IMR-90 (cell line): ENCODE measurements at regions not wholly inside any gene's neighbourhood (a gene's known extent, or its start where the extent isn't known, plus 50 kb on each side); places are given as distances from the start of the nearest gene placed in this dataset.
A peak's percentile ranks its signal among the peaks of the same experiment; 100 is the strongest.

Source experiments
- ATAC-seq: fragments of 200-7000 bp; cut with Tn5 transposase; 2 replicates; pipeline ENCODE4 v1.9.1; 2020; ENCODE audit warnings: low read depth, mild to moderate bottlenecking, moderate library complexity
- BruUV-seq: library from RNA; stranded (reverse); fragments of 400-500 nt; replicated peaks from 2 replicates; lab custom pipeline; 2021; lab: Mats Ljungman, UMichigan
- CTCF ChIA-PET: fragments of 300-600 bp; formaldehyde crosslinking; extraction: SDS; loops from one replicate; lab custom pipeline; 2021; ENCODE audit warnings: antibody characterized with exemption; lab: Yijun Ruan, JAX
- POLR2A ChIA-PET: fragments of 300-600 bp; sonication (Branson Sonifier 250); formaldehyde crosslinking; loops from one replicate; lab custom pipeline; 2022; ENCODE audit warnings: antibody characterized with exemption; ENCODE audit not compliant: unreplicated experiment; lab: Charles Lee
- DNase-seq: peaks from one replicate; pipeline ENCODE4 v3.0.0; 2013
- H2AFZ ChIP-seq: replicated peaks from 2 replicates; pipeline ENCODE3; 2013; ENCODE audit warnings: low read length, mild to moderate bottlenecking; ENCODE audit not compliant: poor library complexity
- H2AK5ac ChIP-seq: 2 replicates; pipeline ENCODE4 v1.6.1; 2013; ENCODE audit warnings: low read depth, low read length, inconsistent platforms
- H2AK9ac ChIP-seq: replicated peaks from 2 replicates; pipeline ENCODE3; 2013; ENCODE audit warnings: mild to moderate bottlenecking, low read depth, low read length, moderate library complexity; ENCODE audit not compliant: poor library complexity
- H2BK120ac ChIP-seq: 2 replicates; pipeline ENCODE4 v1.6.1; 2013; ENCODE audit warnings: low read depth, low read length, inconsistent platforms
- H2BK15ac ChIP-seq: 3 replicates; pipeline ENCODE4 v1.6.1; 2013; ENCODE audit warnings: low read depth, low read length, inconsistent platforms
- H2BK20ac ChIP-seq: 2 replicates; pipeline ENCODE4 v1.6.1; 2013; ENCODE audit warnings: low read depth, mild to moderate bottlenecking, inconsistent platforms, low read length, moderate library complexity
- H2BK5ac ChIP-seq: 2 replicates; pipeline ENCODE4 v1.6.1; 2013; ENCODE audit warnings: mild to moderate bottlenecking, low read depth, low read length, inconsistent platforms; ENCODE audit not compliant: poor library complexity, severe bottlenecking
- H3K14ac ChIP-seq: replicated peaks from 2 replicates; pipeline ENCODE4 v1.6.1; 2013; ENCODE audit warnings: low read depth, low read length, inconsistent platforms
- H3K18ac ChIP-seq: 2 replicates; pipeline ENCODE4 v1.6.1; 2013; ENCODE audit warnings: low read depth, low read length, control low read depth
- H3K23ac ChIP-seq: 2 replicates; pipeline ENCODE4 v1.6.1; 2013; ENCODE audit warnings: low read depth, low read length, inconsistent platforms
- H3K27ac ChIP-seq: 2 replicates; pipeline ENCODE4 v1.5.1; 2013; ENCODE audit warnings: mild to moderate bottlenecking, control low read depth, low read length; ENCODE audit not compliant: insufficient read depth
- H3K27me3 ChIP-seq: 2 replicates; pipeline ENCODE4 v1.6.1; 2013; ENCODE audit warnings: low read length; ENCODE audit not compliant: control insufficient read depth, insufficient read depth
- H3K36me3 ChIP-seq: 2 replicates; pipeline ENCODE4 v1.6.1; 2013; ENCODE audit warnings: low read length, mixed read lengths; ENCODE audit not compliant: control insufficient read depth, insufficient read depth
- H3K4ac ChIP-seq: 2 replicates; pipeline ENCODE4 v1.6.1; 2013; ENCODE audit warnings: low read depth, low read length, inconsistent platforms
- H3K4me1 ChIP-seq: 2 replicates; pipeline ENCODE4 v1.6.1; 2013; ENCODE audit warnings: low read length, mixed read lengths; ENCODE audit not compliant: control insufficient read depth, insufficient read depth
- H3K4me2 ChIP-seq: 2 replicates; pipeline ENCODE4 v1.6.1; 2013; ENCODE audit warnings: low read depth, mild to moderate bottlenecking, control low read depth, low read length, moderate library complexity
- H3K4me3 ChIP-seq: 2 replicates; pipeline ENCODE4 v1.5.1; 2013; ENCODE audit warnings: low read depth, mild to moderate bottlenecking, control low read depth, low read length, moderate library complexity; ENCODE audit not compliant: insufficient read depth
- H3K56ac ChIP-seq: 2 replicates; pipeline ENCODE4 v1.6.1; 2013; ENCODE audit warnings: low read length, inconsistent platforms; ENCODE audit not compliant: insufficient read depth; ENCODE audit errors: extremely low read depth
- H3K79me1 ChIP-seq, 2 experiments: 2 replicates each; pipeline ENCODE4 v1.6.1; 2013; ENCODE audit warnings: low read length in 2 of 2, inconsistent platforms in 1 of 2, low read depth in 1 of 2
- H3K9ac ChIP-seq: 2 replicates; pipeline ENCODE4 v1.6.1; 2013; ENCODE audit warnings: low read depth, low read length, control low read depth
- H3K9me1 ChIP-seq: 2 replicates; pipeline ENCODE4 v1.6.1; 2013; ENCODE audit warnings: low read length, inconsistent platforms; ENCODE audit not compliant: insufficient read depth
- H3K9me3 ChIP-seq: 2 replicates; pipeline ENCODE4 v1.6.1; 2013; ENCODE audit warnings: low read length; ENCODE audit not compliant: control insufficient read depth, insufficient read depth
- H4K20me1 ChIP-seq: 2 replicates; pipeline ENCODE4 v1.6.1; 2013; ENCODE audit warnings: low read length, inconsistent platforms; ENCODE audit not compliant: insufficient read depth
- H4K5ac ChIP-seq: 2 replicates; pipeline ENCODE4 v1.6.1; 2013; ENCODE audit warnings: mild to moderate bottlenecking, low read depth, low read length, control low read depth
- H4K8ac ChIP-seq, 2 experiments: 2 replicates each; pipeline ENCODE4 v1.6.1; 2013; ENCODE audit warnings: low read depth in 2 of 2, low read length in 2 of 2, control low read depth in 1 of 2, inconsistent platforms in 1 of 2
- H4K91ac ChIP-seq: 2 replicates; pipeline ENCODE4 v1.6.1; 2013; ENCODE audit warnings: low read depth, low read length, inconsistent platforms; ENCODE audit not compliant: insufficient read depth
- CHD1 ChIP-seq: IDR thresholded peaks from 2 replicates; pipeline ENCODE4 v1.6.1; 2012; ENCODE audit warnings: low read depth, low read length, improper control_type of control experiment
- MAZ ChIP-seq: IDR thresholded peaks from 2 replicates; pipeline ENCODE4 v1.6.1; 2012; ENCODE audit warnings: low read depth, mild to moderate bottlenecking, low read length, improper control_type of control experiment, moderate library complexity, borderline replicate concordance
- NFE2L2 ChIP-seq: fragments of 150-350 bp; IDR thresholded peaks from 2 replicates; pipeline ENCODE4 v1.6.1; 2016; ENCODE audit warnings: low read depth, mild to moderate bottlenecking, low read length
- WGBS, 2 experiments: methylation state at CpG; one replicate each; pipeline versions ENCODE4 v1.1.5 to v1.1.7; 2013; ENCODE audit warnings: missing lambda C conversion rate in 2 of 2; ENCODE audit not compliant: insufficient read length in 1 of 2; ENCODE audit errors: extremely low coverage in 2 of 2; 5-methylcytosine and 5-hydroxymethylcytosine counted together
- dilution Hi-C: fragments of 300-500 bp; cut with HindIII; formaldehyde crosslinking; loops from one replicate; pipeline ENCODE4 v1.14.3; 2018; ENCODE audit warnings: low sequenced_read_pairs; ENCODE audit not compliant: unreplicated experiment
- in situ Hi-C: fragments of 300-500 bp; cut with MboI; formaldehyde crosslinking; loops from 3 replicates; pipeline ENCODE4 v1.14.3; 2019; ENCODE audit warnings: low sequenced_read_pairs, inconsistent platforms, mixed read lengths
- intact Hi-C: fragments of 100-400 bp; cut with micrococcal nuclease; formaldehyde crosslinking; loops from 2 replicates; pipeline ENCODE4 v1.10.0; 2022
- TF ChIP-seq, protein P1 (sequence below): fragments of 150-350 bp; IDR thresholded peaks from 2 replicates; pipeline ENCODE4 v1.6.1; 2016; ENCODE audit warnings: low read depth, mild to moderate bottlenecking, low read length, moderate library complexity, borderline replicate concordance

DNA sequence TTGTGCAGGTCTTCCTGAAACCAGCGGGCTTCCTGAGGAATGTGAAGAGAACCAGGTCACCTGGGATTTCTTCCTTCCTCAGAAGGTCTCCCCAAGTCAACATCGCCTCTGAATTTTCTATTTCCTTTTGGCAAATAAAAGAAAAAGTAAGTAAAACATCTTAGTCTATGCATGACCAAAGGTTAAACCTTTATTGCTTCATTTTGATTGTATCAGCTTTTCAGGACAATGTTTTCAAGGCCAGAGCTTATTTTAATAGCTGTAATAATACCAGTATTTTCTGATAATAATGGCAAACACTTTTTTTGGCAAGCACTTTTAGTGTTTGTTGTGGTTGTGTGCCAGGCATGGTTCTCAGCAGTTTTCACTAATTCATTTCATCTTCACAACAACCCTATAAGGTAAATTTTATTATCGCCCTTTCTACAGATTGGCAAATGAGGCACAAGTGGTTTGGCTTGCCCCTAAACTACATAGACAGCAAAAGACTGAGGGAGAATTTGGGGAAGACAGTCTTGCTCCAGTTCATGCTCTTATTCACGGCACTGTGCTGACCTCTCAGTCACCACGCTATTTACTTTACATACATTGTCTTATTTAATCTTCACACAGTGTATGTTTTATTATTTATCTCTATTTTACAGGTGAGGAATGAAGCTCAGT lies 110.4 kb downstream of the RPL22L1 start:
- no TSS peak for BruUV-seq
- Histone ChIP-seq H3K9ac (no peak overlapping the region), H2BK120ac (peak overlapping the region; percentile 88), H3K4ac (peak overlapping the region; percentile 77), H3K4me1 (peaks cover 16% of the 10 kb centered on the region), H4K20me1 (no peaks in the 10 kb centered on the region), H3K4me3 (no peak overlapping the region), H3K36me3 (no peaks in the 10 kb centered on the region), H2AFZ (no peak overlapping the region), H2BK15ac (peak overlapping the region; percentile 89; the same call in 2 of the 3 replicates), H3K27me3 (no peaks in the 10 kb centered on the region), H4K8ac (peak overlapping the region; percentile 23 to 83; a peak in 3 of 4 replicates), H3K9me3 (no peaks in the 10 kb centered on the region), H3K23ac (peak overlapping the region; percentile 70), H3K14ac (peak overlapping the region; percentile 77), H3K9me1 (peaks cover 10% of the 10 kb centered on the region), H4K91ac (peak overlapping the region; percentile 81), H3K27ac (no peak overlapping the region), H2BK5ac (peak overlapping the region; percentile 65), H2BK20ac (peak overlapping the region; percentile 92), H3K18ac (peak overlapping the region; percentile 90), H3K56ac (no peak overlapping the region; the same call in 1 of the 2 replicates), H3K79me1 (no peaks in the 10 kb centered on the region), H2AK9ac (no peak overlapping the region), H3K4me2 (no peak overlapping the region), H4K5ac (peak overlapping the region; percentile 95; the same call in 1 of the 2 replicates), H2AK5ac (peak overlapping the region; percentile 90)
- dilution Hi-C loops (no loop called here), in situ Hi-C loops (no loop called here), intact Hi-C loops (loop anchor here (10.0 kb wide), 1 partner anchor 1015 kb away; no protein-coding TSS in a partner anchor)
- ChIA-PET POLR2A (no interaction called here), CTCF (interaction anchor here (0.7 to 1.6 kb wide), 3 partner anchors 17 to 52 kb away, joined by 3 to 6 read pairs (median 5); no protein-coding TSS in a partner anchor)
- TF ChIP-seq MAZ = no peak
- TF ChIP-seq, protein P1, sequence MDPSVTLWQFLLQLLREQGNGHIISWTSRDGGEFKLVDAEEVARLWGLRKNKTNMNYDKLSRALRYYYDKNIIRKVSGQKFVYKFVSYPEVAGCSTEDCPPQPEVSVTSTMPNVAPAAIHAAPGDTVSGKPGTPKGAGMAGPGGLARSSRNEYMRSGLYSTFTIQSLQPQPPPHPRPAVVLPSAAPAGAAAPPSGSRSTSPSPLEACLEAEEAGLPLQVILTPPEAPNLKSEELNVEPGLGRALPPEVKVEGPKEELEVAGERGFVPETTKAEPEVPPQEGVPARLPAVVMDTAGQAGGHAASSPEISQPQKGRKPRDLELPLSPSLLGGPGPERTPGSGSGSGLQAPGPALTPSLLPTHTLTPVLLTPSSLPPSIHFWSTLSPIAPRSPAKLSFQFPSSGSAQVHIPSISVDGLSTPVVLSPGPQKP = no peak
- TF ChIP-seq NFE2L2 = no peak
- TF ChIP-seq CHD1 = no peak
- peak; percentile 28 for ATAC-seq
- no peak for DNase-seq
- WGBS, 2 experiments = no CpG with 5 or more reads among the region's 5 CpGs
